MM.1S (cell line): ENCODE measurements at regions not wholly inside any gene's neighbourhood (a gene's known extent, or its start where the extent isn't known, plus 50 kb on each side); places are given as distances from the start of the nearest gene placed in this dataset.

ENCODE experiments used
- DNase-seq: peaks from one replicate; pipeline ENCODE4 v3.0.0-alpha.2; 2015
- H2AFZ ChIP-seq: fragments of 300-600 bp; sonication (generic); 2 replicates; pipeline ENCODE4 v1.6.0; 2016; ENCODE audit warnings: antibody characterized with exemption, low read length
- H3F3A ChIP-seq: fragments of 300-600 bp; sonication (generic); 2 replicates; pipeline ENCODE4 v1.6.1; 2016; ENCODE audit warnings: mild to moderate bottlenecking, antibody characterized with exemption, low read length, moderate library complexity, mixed read lengths; ENCODE audit not compliant: insufficient read depth
- H3K27ac ChIP-seq: fragments of 300-600 bp; sonication (generic); 2 replicates; pipeline ENCODE4 v1.5.1; 2016; ENCODE audit warnings: mild to moderate bottlenecking, low read length
- H3K27me3 ChIP-seq: fragments of 300-600 bp; sonication (generic); replicated peaks from 2 replicates; pipeline ENCODE4 v1.6.0; 2016; ENCODE audit warnings: low read length; ENCODE audit not compliant: insufficient read depth
- H3K36me3 ChIP-seq: fragments of 300-600 bp; sonication (generic); replicated peaks from 2 replicates; pipeline ENCODE4 v1.6.1; 2016; ENCODE audit warnings: mild to moderate bottlenecking, low read length, mixed read lengths; ENCODE audit not compliant: insufficient read depth
- H3K4me1 ChIP-seq: fragments of 300-600 bp; sonication (generic); 2 replicates; pipeline ENCODE4 v1.6.1; 2016; ENCODE audit warnings: low read length, mixed read lengths
- H3K4me2 ChIP-seq: fragments of 300-600 bp; sonication (generic); 2 replicates; pipeline ENCODE4 v1.6.0; 2016; ENCODE audit warnings: low read depth, low read length
- H3K4me3 ChIP-seq: fragments of 300-600 bp; sonication (generic); 2 replicates; pipeline ENCODE4 v1.5.1; 2016; ENCODE audit warnings: low read length, mixed read lengths
- H3K79me2 ChIP-seq: fragments of 300-600 bp; sonication (generic); 2 replicates; pipeline ENCODE4 v1.6.1; 2016; ENCODE audit warnings: mixed run types, low read length, mixed read lengths
- H3K9ac ChIP-seq: fragments of 300-600 bp; sonication (generic); 2 replicates; pipeline ENCODE4 v1.6.1; 2016; ENCODE audit warnings: low read length, mixed read lengths
- H3K9me2 ChIP-seq: fragments of 300-600 bp; sonication (generic); replicated peaks from 2 replicates; pipeline ENCODE4 v1.6.1; 2016; ENCODE audit warnings: mild to moderate bottlenecking, low read length, mixed read lengths; ENCODE audit not compliant: insufficient read depth
- H3K9me3 ChIP-seq: fragments of 300-600 bp; sonication (generic); replicated peaks from 2 replicates; pipeline ENCODE4 v1.6.1; 2016; ENCODE audit warnings: mild to moderate bottlenecking, low read length, mixed read lengths; ENCODE audit not compliant: insufficient read depth
- H4K20me1 ChIP-seq: fragments of 300-600 bp; sonication (generic); 2 replicates; pipeline ENCODE4 v1.6.1; 2016; ENCODE audit warnings: mild to moderate bottlenecking, low read length, moderate library complexity, mixed read lengths; ENCODE audit not compliant: insufficient read depth
- EZH2 ChIP-seq: fragments of 300-600 bp; sonication (generic); optimal IDR thresholded peaks from 2 replicates; pipeline ENCODE3; 2017; ENCODE audit warnings: low read depth, mild to moderate bottlenecking, antibody characterized with exemption, low read length, mixed read lengths
- EZH2phosphoT487 ChIP-seq: fragments of 300-600 bp; sonication (generic); IDR thresholded peaks from 2 replicates; pipeline ENCODE4 v1.6.1; 2018; ENCODE audit warnings: antibody characterized with exemption, low read length
- TF ChIP-seq, protein P1 (sequence below): fragments of 300-600 bp; sonication (generic); IDR thresholded peaks from 2 replicates; pipeline ENCODE4 v1.5.1; 2016; ENCODE audit warnings: antibody characterized with exemption, low read length, mixed read lengths

DNA sequence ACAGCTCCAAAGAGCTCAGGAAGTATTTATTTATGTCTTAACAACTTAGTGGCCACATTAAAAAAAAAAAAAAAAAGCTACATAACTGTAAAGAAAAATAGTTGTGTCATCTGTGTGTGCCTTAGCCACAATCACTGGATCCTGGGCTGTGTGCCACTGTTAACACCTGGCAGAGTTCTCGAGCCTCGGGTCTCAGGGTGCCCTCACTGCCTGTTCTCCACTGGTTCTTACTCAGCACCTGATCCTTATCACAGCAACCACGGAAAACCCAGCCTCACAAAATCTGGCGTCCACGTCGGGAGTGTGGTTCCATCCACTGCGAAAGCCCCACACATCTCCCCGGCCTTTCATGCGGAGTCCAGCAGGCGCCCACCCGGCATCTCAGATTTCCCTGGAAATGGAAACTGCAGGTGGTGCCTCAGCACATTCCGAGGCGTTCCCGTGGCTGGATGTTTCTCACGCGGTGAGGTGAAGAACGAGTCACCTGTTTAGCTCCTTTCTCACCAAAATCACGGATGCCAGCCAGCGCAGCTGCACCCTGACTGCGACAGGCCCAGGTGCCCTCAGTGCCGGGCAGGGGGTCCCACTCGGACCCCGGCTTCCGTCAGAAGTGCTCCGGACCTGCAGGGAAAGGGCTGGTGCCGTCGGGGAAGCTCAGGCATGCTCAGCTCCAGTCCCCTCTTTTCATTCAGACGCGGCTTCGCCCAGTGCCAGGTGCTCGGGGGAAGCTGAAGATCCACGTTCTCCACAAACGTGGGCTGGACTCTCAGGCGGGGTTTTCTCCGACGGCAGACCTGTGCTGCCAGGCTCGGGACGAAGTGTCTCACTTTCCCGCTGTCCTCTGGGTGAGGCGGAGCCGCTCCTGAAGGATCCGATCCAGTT, 198.7 kb upstream of the SALL3 start:
- no peak overlapping the region for H2AFZ ChIP-seq
- H3K9me2 ChIP-seq, result no peaks in the 10 kb centered on the region
- H3K9me3 ChIP-seq, result no peaks in the 10 kb centered on the region
- TF ChIP-seq, protein P1, sequence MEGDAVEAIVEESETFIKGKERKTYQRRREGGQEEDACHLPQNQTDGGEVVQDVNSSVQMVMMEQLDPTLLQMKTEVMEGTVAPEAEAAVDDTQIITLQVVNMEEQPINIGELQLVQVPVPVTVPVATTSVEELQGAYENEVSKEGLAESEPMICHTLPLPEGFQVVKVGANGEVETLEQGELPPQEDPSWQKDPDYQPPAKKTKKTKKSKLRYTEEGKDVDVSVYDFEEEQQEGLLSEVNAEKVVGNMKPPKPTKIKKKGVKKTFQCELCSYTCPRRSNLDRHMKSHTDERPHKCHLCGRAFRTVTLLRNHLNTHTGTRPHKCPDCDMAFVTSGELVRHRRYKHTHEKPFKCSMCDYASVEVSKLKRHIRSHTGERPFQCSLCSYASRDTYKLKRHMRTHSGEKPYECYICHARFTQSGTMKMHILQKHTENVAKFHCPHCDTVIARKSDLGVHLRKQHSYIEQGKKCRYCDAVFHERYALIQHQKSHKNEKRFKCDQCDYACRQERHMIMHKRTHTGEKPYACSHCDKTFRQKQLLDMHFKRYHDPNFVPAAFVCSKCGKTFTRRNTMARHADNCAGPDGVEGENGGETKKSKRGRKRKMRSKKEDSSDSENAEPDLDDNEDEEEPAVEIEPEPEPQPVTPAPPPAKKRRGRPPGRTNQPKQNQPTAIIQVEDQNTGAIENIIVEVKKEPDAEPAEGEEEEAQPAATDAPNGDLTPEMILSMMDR, result no peak
- TF ChIP-seq EZH2, result no peak
- no peak for TF ChIP-seq EZH2phosphoT487
- H4K20me1 ChIP-seq, result no peaks in the 10 kb centered on the region
- no peak overlapping the region for H3K9ac ChIP-seq
- no peak overlapping the region for H3K4me2 ChIP-seq
- H3K4me3 ChIP-seq, result no peak overlapping the region
- no peaks in the 10 kb centered on the region for H3K4me1 ChIP-seq
- H3F3A ChIP-seq, result no peaks in the 10 kb centered on the region
- no peaks in the 10 kb centered on the region for H3K36me3 ChIP-seq
- DNase-seq, result no peak
- no peaks in the 10 kb centered on the region for H3K79me2 ChIP-seq
- H3K27ac ChIP-seq, result no peak overlapping the region
- no peaks in the 10 kb centered on the region for H3K27me3 ChIP-seq

- Histone ChIP-seq H3K9me2 (no peaks in the 10 kb centered on the region), H3K4me1 (no peaks in the 10 kb centered on the region), H3K36me3 (no peaks in the 10 kb centered on the region), H3K27ac (no peak overlapping the region), H3F3A (no peaks in the 10 kb centered on the region), H2AFZ (no peak overlapping the region), H3K27me3 (no peaks in the 10 kb centered on the region), H3K79me2 (no peaks in the 10 kb centered on the region), H3K4me2 (no peak overlapping the region), H3K9me3 (no peaks in the 10 kb centered on the region), H3K4me3 (no peak overlapping the region), H4K20me1 (no peaks in the 10 kb centered on the region), H3K9ac (no peak overlapping the region)
- TF ChIP-seq EZH2phosphoT487 (no peak), EZH2 (no peak)
- TF ChIP-seq, protein P1, result no peak
- no peak for DNase-seq
These were observed 198.0 kb upstream of the SALL3 start for GRCh38 chr18:78781601-78781960.

DNA sequence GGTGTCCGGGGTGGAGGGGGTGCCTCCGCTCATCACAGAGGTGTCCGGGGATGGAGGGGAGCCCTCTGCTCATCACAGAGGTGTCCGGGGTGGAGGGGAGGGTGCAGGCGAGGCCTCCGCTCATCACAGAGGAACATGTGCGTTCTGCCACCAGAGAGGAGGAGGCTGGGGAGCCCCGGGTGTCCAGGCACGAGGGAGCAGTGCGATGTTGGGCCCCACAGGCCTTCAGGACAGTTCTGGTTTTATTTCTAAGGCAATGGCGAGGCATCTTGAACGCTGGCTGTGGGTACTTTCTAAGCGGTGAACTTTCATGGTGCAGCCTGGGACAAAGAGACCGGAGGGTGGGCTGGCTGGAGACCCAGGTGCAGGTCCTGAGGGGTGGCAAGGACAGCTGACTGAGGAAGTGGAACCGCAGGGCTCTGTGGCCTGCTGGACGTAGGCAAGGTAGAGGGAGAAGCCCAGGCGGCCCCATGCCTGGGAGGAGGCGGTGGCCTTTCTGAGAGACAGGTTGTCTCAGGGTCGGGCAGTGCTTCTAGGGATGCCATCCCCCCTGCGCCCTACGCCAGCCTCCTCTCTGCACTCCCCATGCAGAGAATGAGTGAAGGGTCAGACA, 196.6 kb upstream of the SALL3 start:
- Histone ChIP-seq H3F3A (no peaks in the 10 kb centered on the region), H3K4me1 (no peaks in the 10 kb centered on the region), H2AFZ (no peak overlapping the region), H3K79me2 (no peaks in the 10 kb centered on the region), H4K20me1 (no peaks in the 10 kb centered on the region), H3K9me3 (no peaks in the 10 kb centered on the region), H3K9ac (no peak overlapping the region), H3K4me3 (no peak overlapping the region), H3K27me3 (no peaks in the 10 kb centered on the region), H3K36me3 (no peaks in the 10 kb centered on the region), H3K27ac (no peak overlapping the region), H3K9me2 (no peaks in the 10 kb centered on the region), H3K4me2 (no peak overlapping the region)
- TF ChIP-seq, protein P1, result no peak
- no peak for TF ChIP-seq EZH2
- TF ChIP-seq EZH2phosphoT487, result no peak
- no peak for DNase-seq
